ENCODE measurements at regions not wholly inside any gene's neighbourhood (a gene's known extent, or its start where the extent isn't known, plus 50 kb on each side); places are given as distances from the start of the nearest gene placed in this dataset.

GRCh38 chrX:123801901-123802300 lies 58.0 kb upstream of the XIAP start:
- Histone ChIP-seq H4K8ac (ENCODE audit: extremely low read depth, insufficient read depth, low read length) (no peak overlapping the region), H2BK15ac (ENCODE audit: low read length) (no peak overlapping the region), H2BK120ac (replicated peaks; ENCODE audit: low read depth, low read length) (no peak overlapping the region), H3K79me2 (ENCODE audit: control insufficient read depth in 1 of 2, insufficient read depth in 2 of 2, low read length in 2 of 2) (no peaks in the 10 kb centered on the region), H3K4me3 (ENCODE audit: extremely low read depth in 1 of 4, insufficient read depth in 2 of 4, low read depth in 3 of 4, low read length in 4 of 4) (no peak overlapping the region), H3K18ac (ENCODE audit: extremely low read depth, low read length) (no peak overlapping the region), H3K36me3 (ENCODE audit: control insufficient read depth in 2 of 4, insufficient read depth in 4 of 4, low read length in 3 of 4) (no peaks in the 10 kb centered on the region), H2BK12ac (ENCODE audit: low read depth, low read length) (no peak overlapping the region), H2AFZ (ENCODE audit: low read length) (no peak overlapping the region), H4K5ac (ENCODE audit: insufficient read length, low read depth, low read length) (no peak overlapping the region), H3K56ac (replicated peaks; ENCODE audit: insufficient read length, low read depth, low read length) (no peak overlapping the region), H3K9ac (replicated peaks in 1 of 4; ENCODE audit: extremely low read depth in 1 of 4, low read depth in 3 of 4, low read length in 3 of 4) (no peak overlapping the region), H3K9me3 (ENCODE audit: insufficient read depth in 2 of 2, low read depth in 1 of 2, low read length in 1 of 2) (no peaks in the 10 kb centered on the region), H4K20me1 (replicated peaks in 1 of 2; ENCODE audit: control insufficient read depth in 1 of 2, insufficient read depth in 2 of 2, low read length in 2 of 2) (no peaks in the 10 kb centered on the region), H3K23me2 (ENCODE audit: low read depth, low read length) (no peaks in the 10 kb centered on the region), H2BK20ac (ENCODE audit: low read length) (no peak overlapping the region), H3K27ac (ENCODE audit: low read depth, low read length) (no peak overlapping the region), H2AK5ac (ENCODE audit: low read depth, low read length) (no peak overlapping the region), H3K23ac (ENCODE audit: insufficient read length) (no peak overlapping the region), H3K4me2 (ENCODE audit: insufficient read depth in 1 of 2, low read depth in 2 of 2, low read length in 2 of 2) (no peak overlapping the region), H3K14ac (ENCODE audit: insufficient read length) (no peak overlapping the region), H3K79me1 (ENCODE audit: low read depth, low read length) (no peaks in the 10 kb centered on the region), H3K4me1 (replicated peaks in 1 of 4; ENCODE audit: control insufficient read depth in 3 of 4, insufficient read depth in 4 of 4, low read length in 3 of 4) (no peaks in the 10 kb centered on the region), H3K27me3 (replicated peaks in 1 of 4; ENCODE audit: control insufficient read depth in 3 of 4, extremely low read depth in 1 of 4, insufficient read depth in 3 of 4, low read length in 3 of 4) (no peaks in the 10 kb centered on the region), H2BK5ac (ENCODE audit: low read depth, low read length) (no peak overlapping the region), H3K4ac (replicated peaks; ENCODE audit: insufficient read length, low read depth, low read length) (no peak overlapping the region), H4K91ac (replicated peaks; ENCODE audit: insufficient read length, low read length) (no peak overlapping the region)
- WGBS, 2 experiments (ENCODE audit: extremely low coverage in 1 of 2, insufficient coverage in 1 of 2, insufficient read length in 1 of 2, insufficient replicate concordance in 2 of 2, low coverage in 1 of 2, low lambda C conversion rate in 2 of 2, missing lambda C conversion rate in 1 of 2), result 100% methylated on average over 2 of the region's 2 CpGs; no CpG with 5 or more reads in 1 of the 2 experiments
- DNase-seq (ENCODE audit: low read depth in 1 of 2, low spot score in 2 of 2) (no peak), FAIRE-seq (no peak)
- CTCF ChIA-PET (ENCODE audit: partially characterized antibody), result interaction anchor here (0.6 kb wide), 1 partner anchor 32 kb away, joined by 3 read pairs; no protein-coding TSS in a partner anchor
- POLR2A ChIA-PET (ENCODE audit: partially characterized antibody), result no interaction called here
- TF ChIP-seq TAF7 (optimal IDR thresholded peaks at IDR 0.05; ENCODE audit: borderline replicate concordance, low read depth, low read length) (no peak), BACH1 (IDR thresholded peaks at IDR 0.05; ENCODE audit: low read length) (no peak), HDAC2 (IDR thresholded peaks at IDR 0.05; ENCODE audit: borderline replicate concordance in 1 of 2, low read depth in 2 of 2, low read length in 2 of 2) (no peak), EGR1 (IDR thresholded peaks at IDR 0.05; ENCODE audit: borderline replicate concordance, low read depth, low read length) (no peak), SP1 (IDR thresholded peaks at IDR 0.05; ENCODE audit: low read depth, low read length) (no peak), CBX5 (IDR thresholded peaks at IDR 0.05; ENCODE audit: low read depth, low read length) (no peak), SIX5 (IDR thresholded peaks at IDR 0.05; ENCODE audit: low read depth, low read length) (no peak), GABPA (IDR thresholded peaks at IDR 0.05; ENCODE audit: borderline replicate concordance, insufficient read depth, low read length) (no peak), YY1 (IDR thresholded peaks at IDR 0.05; ENCODE audit: low read depth, low read length) (no peak), KDM1A (IDR thresholded peaks at IDR 0.05; ENCODE audit: borderline replicate concordance, low read length) (no peak), HDAC6 (IDR thresholded peaks at IDR 0.05; ENCODE audit: low read depth, low read length) (no peak), RAD21 (IDR thresholded peaks at IDR 0.05 in 1 of 2, conservative IDR thresholded peaks at IDR 0.05 in 1 of 2; ENCODE audit: low read depth in 2 of 2, low read length in 2 of 2) (no peak), KDM4A (IDR thresholded peaks at IDR 0.05; ENCODE audit: low read depth, low read length, severe bottlenecking) (no peak), POLR2AphosphoS5 (IDR thresholded peaks at IDR 0.05; ENCODE audit: low read depth, low read length) (no peak), POU5F1 (IDR thresholded peaks at IDR 0.05; ENCODE audit: low read depth, low read length) (no peak)
